Breast epithelium (tissue), 3 donors: ENCODE measurements at regions not wholly inside any gene's neighbourhood (a gene's known extent, or its start where the extent isn't known, plus 50 kb on each side); places are given as distances from the start of the nearest gene placed in this dataset.

ENCODE experiments used
- POLR2A ChIP-seq: fragments of 450-650 bp; IDR thresholded peaks from one replicate; pipeline ENCODE4 v1.6.1; 2016; ENCODE audit warnings: antibody characterized with exemption, mild to moderate bottlenecking, moderate library complexity
- POLR2AphosphoS5 ChIP-seq, 3 donors: sonication (generic); formaldehyde crosslinking; IDR thresholded peaks; one replicate each; pipeline ENCODE4 v1.6.1; 2017; ENCODE audit warnings: antibody characterized with exemption in 3 of 3
- TF ChIP-seq, protein P1 (sequence below), 3 donors: fragments of 450-650 bp; IDR thresholded peaks; one replicate each; pipeline ENCODE4 v1.5.1; 2016 to 2017; ENCODE audit warnings: antibody characterized with exemption in 3 of 3, mild to moderate bottlenecking in 3 of 3, moderate library complexity in 3 of 3

DNA sequence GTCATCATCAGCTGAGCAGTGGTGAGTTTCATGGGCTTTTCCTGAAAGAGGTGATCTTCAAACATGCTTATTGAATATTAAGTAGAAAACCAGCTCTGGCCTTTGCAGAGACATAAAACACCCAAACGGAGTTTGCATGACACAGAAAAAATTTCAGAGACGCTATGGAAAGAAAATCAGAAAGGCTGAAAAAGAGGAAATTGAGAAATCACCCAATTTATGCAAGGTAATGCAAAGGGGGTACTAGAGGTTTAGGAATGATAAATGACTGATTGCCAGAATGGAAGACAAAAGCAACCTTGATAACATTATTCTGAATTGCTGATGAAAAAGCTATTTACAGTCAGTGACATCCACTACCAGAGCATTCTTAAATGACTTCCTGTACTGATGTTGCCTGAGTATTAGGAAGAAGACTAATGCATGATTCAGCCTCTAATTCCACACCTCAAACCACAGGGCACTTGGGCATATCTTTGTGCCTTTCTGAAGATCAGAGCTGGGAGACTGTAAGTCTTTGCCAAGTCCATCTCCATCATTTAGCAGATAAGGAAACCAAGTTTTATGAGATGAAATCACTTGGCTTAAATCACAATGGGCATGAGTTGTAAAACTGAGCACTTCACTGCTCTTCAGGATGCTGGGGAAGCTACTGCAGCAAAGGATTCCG, 565.7 kb downstream of the PPARGC1A start:
- TF ChIP-seq, protein P1, sequence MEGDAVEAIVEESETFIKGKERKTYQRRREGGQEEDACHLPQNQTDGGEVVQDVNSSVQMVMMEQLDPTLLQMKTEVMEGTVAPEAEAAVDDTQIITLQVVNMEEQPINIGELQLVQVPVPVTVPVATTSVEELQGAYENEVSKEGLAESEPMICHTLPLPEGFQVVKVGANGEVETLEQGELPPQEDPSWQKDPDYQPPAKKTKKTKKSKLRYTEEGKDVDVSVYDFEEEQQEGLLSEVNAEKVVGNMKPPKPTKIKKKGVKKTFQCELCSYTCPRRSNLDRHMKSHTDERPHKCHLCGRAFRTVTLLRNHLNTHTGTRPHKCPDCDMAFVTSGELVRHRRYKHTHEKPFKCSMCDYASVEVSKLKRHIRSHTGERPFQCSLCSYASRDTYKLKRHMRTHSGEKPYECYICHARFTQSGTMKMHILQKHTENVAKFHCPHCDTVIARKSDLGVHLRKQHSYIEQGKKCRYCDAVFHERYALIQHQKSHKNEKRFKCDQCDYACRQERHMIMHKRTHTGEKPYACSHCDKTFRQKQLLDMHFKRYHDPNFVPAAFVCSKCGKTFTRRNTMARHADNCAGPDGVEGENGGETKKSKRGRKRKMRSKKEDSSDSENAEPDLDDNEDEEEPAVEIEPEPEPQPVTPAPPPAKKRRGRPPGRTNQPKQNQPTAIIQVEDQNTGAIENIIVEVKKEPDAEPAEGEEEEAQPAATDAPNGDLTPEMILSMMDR (IDR thresholded peaks at IDR 0.05), result no peak
- TF ChIP-seq POLR2A, result no peak
- TF ChIP-seq POLR2AphosphoS5 (IDR thresholded peaks at IDR 0.05), result no peak
